WTC11 (cell line): ENCODE measurements at regions not wholly inside any gene's neighbourhood (a gene's known extent, or its start where the extent isn't known, plus 50 kb on each side); places are given as distances from the start of the nearest gene placed in this dataset.

ENCODE experiments used
- ATAC-seq: fragments of 200-7000 bp; cut with Tn5 transposase; 2 replicates; pipeline ENCODE4 v1.10.0; 2021; ENCODE audit warnings: mild to moderate bottlenecking, moderate library complexity
- CTCF ChIA-PET: fragments of 300-600 bp; sonication (Branson Sonifier 250); formaldehyde crosslinking; loops from one replicate; lab custom pipeline; 2021; ENCODE audit warnings: antibody characterized with exemption; lab: Charles Lee
- POLR2A ChIA-PET: fragments of 350-600 bp; sonication (Branson Sonifier 250); formaldehyde crosslinking; loops from one replicate; lab custom pipeline; 2021; ENCODE audit warnings: antibody characterized with exemption; lab: Charles Lee
- DNase-seq: peaks from one replicate; pipeline ENCODE4 v3.0.0; 2021; ENCODE audit warnings: low spot score
- H3K27ac Mint-ChIP-seq: 2 replicates; pipeline ENCODE4 v1.8.0; 2021; ENCODE audit warnings: mixed read lengths
- H3K27me3 Mint-ChIP-seq: 2 replicates; pipeline ENCODE4 v1.8.0; 2021; ENCODE audit warnings: low read depth, mild to moderate bottlenecking, moderate library complexity, mixed read lengths
- H3K36me3 Mint-ChIP-seq: 2 replicates; pipeline ENCODE4 v1.8.0; 2021; ENCODE audit warnings: mixed read lengths
- H3K4me1 Mint-ChIP-seq: 2 replicates; pipeline ENCODE4 v1.8.0; 2022; ENCODE audit warnings: mixed read lengths
- H3K4me3 Mint-ChIP-seq: 2 replicates; pipeline ENCODE4 v1.8.0; 2021; ENCODE audit warnings: mild to moderate bottlenecking, moderate library complexity, mixed read lengths
- H3K9me3 Mint-ChIP-seq: 2 replicates; pipeline ENCODE4 v1.8.0; 2021; ENCODE audit warnings: mixed read lengths
- CREB1 ChIP-seq: sonication (generic); formaldehyde crosslinking; IDR thresholded peaks from 2 replicates; pipeline ENCODE4 v1.8.0; 2023; ENCODE audit warnings: mild to moderate bottlenecking, missing genetic modification reagents
- CREM ChIP-seq: sonication (generic); formaldehyde crosslinking; IDR thresholded peaks from 2 replicates; pipeline ENCODE4 v1.8.1; 2022; ENCODE audit warnings: mild to moderate bottlenecking, missing genetic modification reagents, moderate library complexity
- FOXP1 ChIP-seq: sonication (generic); formaldehyde crosslinking; IDR thresholded peaks from 2 replicates; pipeline ENCODE4 v1.8.0; 2022; ENCODE audit warnings: missing genetic modification reagents, mild to moderate bottlenecking, moderate library complexity, borderline replicate concordance
- GTF2I ChIP-seq: fragments of 250-450 bp; sonication (Bioruptor Pico); conservative IDR thresholded peaks from 2 replicates; pipeline ENCODE4 v1.4.0; 2021; ENCODE audit warnings: mild to moderate bottlenecking
- IRF2 ChIP-seq: sonication (generic); formaldehyde crosslinking; IDR thresholded peaks from 2 replicates; pipeline ENCODE4 v1.8.0; 2022; ENCODE audit warnings: low read depth, missing genetic modification reagents, borderline replicate concordance
- MXD4 ChIP-seq: fragments of 250-450 bp; sonication (Bioruptor Pico); IDR thresholded peaks from 2 replicates; pipeline ENCODE4 v1.8.0; 2021; ENCODE audit warnings: mild to moderate bottlenecking, moderate library complexity, borderline replicate concordance
- OVOL2 ChIP-seq: fragments of 250-450 bp; sonication (Bioruptor Pico); IDR thresholded peaks from 2 replicates; pipeline ENCODE4 v1.9.0; 2021; ENCODE audit warnings: mild to moderate bottlenecking, borderline replicate concordance
- RELA ChIP-seq: sonication (generic); formaldehyde crosslinking; IDR thresholded peaks from 2 replicates; pipeline ENCODE4 v1.8.1; 2022; ENCODE audit warnings: missing genetic modification reagents, mild to moderate bottlenecking, borderline replicate concordance
- SOX15 ChIP-seq: fragments of 250-450 bp; sonication (Bioruptor Pico); IDR thresholded peaks from 2 replicates; pipeline ENCODE4 v1.9.0; 2021; ENCODE audit warnings: mild to moderate bottlenecking
- ZBTB21 ChIP-seq: sonication (generic); formaldehyde crosslinking; IDR thresholded peaks from 2 replicates; pipeline ENCODE4 v1.8.1; 2023; ENCODE audit warnings: mild to moderate bottlenecking, missing genetic modification reagents, borderline replicate concordance
- ZNF121 ChIP-seq: sonication (generic); formaldehyde crosslinking; IDR thresholded peaks from 2 replicates; pipeline ENCODE4 v1.8.0; 2023; ENCODE audit warnings: missing genetic modification reagents
- ZNF263 ChIP-seq: sonication (generic); formaldehyde crosslinking; IDR thresholded peaks from 2 replicates; pipeline ENCODE4 v1.8.1; 2022; ENCODE audit warnings: low read depth, mild to moderate bottlenecking, moderate library complexity, missing genetic modification reagents
- TF ChIP-seq, protein P1 (sequence below): sonication (generic); formaldehyde crosslinking; IDR thresholded peaks from 2 replicates; pipeline ENCODE4 v1.8.0; 2023; ENCODE audit warnings: missing genetic modification reagents, mild to moderate bottlenecking, borderline replicate concordance
- TF ChIP-seq, protein P2 (sequence below): sonication (generic); formaldehyde crosslinking; IDR thresholded peaks from 2 replicates; pipeline ENCODE4 v1.8.1; 2023; ENCODE audit warnings: mild to moderate bottlenecking, missing genetic modification reagents
- TF ChIP-seq, protein P3 (sequence below): fragments of 250-450 bp; sonication (Bioruptor Pico); IDR thresholded peaks from 2 replicates; pipeline ENCODE4 v1.9.0; 2021; ENCODE audit warnings: mild to moderate bottlenecking, borderline replicate concordance
- TF ChIP-seq, protein P4 (sequence below): sonication (generic); formaldehyde crosslinking; IDR thresholded peaks from 2 replicates; pipeline ENCODE4 v1.8.1; 2022; ENCODE audit warnings: low read depth, mild to moderate bottlenecking, moderate library complexity, missing genetic modification reagents, borderline replicate concordance
- TF ChIP-seq, protein P5 (sequence below): fragments of 250-450 bp; sonication (Bioruptor Pico); IDR thresholded peaks from 2 replicates; pipeline ENCODE4 v1.9.0; 2021; ENCODE audit warnings: mild to moderate bottlenecking
- TF ChIP-seq, protein P6 (sequence below): fragments of 250-450 bp; sonication (Bioruptor Pico); IDR thresholded peaks from 2 replicates; pipeline ENCODE4 v2.1.2; 2022; ENCODE audit warnings: mild to moderate bottlenecking, moderate library complexity
- TF ChIP-seq, protein P7 (sequence below): sonication (generic); formaldehyde crosslinking; conservative IDR thresholded peaks from 2 replicates; pipeline ENCODE4 v1.8.1; 2022; ENCODE audit warnings: mild to moderate bottlenecking, missing genetic modification reagents

DNA sequence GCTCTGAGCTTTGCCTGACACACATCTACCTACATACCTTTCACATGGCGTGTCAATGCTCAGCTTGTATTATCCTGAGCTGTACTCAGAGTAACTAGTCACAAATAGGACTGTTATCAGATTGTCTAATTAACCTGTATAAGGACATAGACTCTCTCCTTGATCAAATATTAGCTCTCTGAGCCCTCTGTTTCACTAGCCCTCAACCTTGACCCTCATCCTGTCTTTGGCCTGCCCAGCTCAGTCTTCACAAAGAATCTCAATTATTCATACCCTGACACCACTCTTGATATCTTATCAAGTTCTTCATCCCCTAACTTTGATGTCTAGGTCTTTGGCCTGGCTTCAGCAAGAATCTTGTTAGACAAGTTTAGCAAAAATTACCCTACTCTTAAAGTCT lies 320.7 kb upstream of the PCDH7 start:
- peaks cover 5% of the 10 kb centered on the region for H3K4me1 Mint-ChIP-seq
- ChIA-PET CTCF (no interaction called here), POLR2A (interaction anchor here (0.5 kb wide), 1 partner anchor 438 kb away, joined by 6 read pairs; no protein-coding TSS in a partner anchor)
- no peak overlapping the region for H3K27ac Mint-ChIP-seq
- no peaks in the 10 kb centered on the region for H3K36me3 Mint-ChIP-seq
- ATAC-seq: no peak
- H3K9me3 Mint-ChIP-seq: peaks cover 6% of the 10 kb centered on the region; the same call in 1 of the 2 replicates
- DNase-seq: no peak
- H3K27me3 Mint-ChIP-seq: no peaks in the 10 kb centered on the region
- TF ChIP-seq ZNF263 (CRISPR knock-in tag): no peak
- TF ChIP-seq, protein P1, sequence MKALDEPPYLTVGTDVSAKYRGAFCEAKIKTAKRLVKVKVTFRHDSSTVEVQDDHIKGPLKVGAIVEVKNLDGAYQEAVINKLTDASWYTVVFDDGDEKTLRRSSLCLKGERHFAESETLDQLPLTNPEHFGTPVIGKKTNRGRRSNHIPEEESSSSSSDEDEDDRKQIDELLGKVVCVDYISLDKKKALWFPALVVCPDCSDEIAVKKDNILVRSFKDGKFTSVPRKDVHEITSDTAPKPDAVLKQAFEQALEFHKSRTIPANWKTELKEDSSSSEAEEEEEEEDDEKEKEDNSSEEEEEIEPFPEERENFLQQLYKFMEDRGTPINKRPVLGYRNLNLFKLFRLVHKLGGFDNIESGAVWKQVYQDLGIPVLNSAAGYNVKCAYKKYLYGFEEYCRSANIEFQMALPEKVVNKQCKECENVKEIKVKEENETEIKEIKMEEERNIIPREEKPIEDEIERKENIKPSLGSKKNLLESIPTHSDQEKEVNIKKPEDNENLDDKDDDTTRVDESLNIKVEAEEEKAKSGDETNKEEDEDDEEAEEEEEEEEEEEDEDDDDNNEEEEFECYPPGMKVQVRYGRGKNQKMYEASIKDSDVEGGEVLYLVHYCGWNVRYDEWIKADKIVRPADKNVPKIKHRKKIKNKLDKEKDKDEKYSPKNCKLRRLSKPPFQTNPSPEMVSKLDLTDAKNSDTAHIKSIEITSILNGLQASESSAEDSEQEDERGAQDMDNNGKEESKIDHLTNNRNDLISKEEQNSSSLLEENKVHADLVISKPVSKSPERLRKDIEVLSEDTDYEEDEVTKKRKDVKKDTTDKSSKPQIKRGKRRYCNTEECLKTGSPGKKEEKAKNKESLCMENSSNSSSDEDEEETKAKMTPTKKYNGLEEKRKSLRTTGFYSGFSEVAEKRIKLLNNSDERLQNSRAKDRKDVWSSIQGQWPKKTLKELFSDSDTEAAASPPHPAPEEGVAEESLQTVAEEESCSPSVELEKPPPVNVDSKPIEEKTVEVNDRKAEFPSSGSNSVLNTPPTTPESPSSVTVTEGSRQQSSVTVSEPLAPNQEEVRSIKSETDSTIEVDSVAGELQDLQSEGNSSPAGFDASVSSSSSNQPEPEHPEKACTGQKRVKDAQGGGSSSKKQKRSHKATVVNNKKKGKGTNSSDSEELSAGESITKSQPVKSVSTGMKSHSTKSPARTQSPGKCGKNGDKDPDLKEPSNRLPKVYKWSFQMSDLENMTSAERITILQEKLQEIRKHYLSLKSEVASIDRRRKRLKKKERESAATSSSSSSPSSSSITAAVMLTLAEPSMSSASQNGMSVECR: no peak
- no peak for TF ChIP-seq ZNF121 (CRISPR knock-in tag)
- no peak for TF ChIP-seq SOX15
- TF ChIP-seq ZBTB21 (CRISPR knock-in tag): no peak
- TF ChIP-seq, protein P2, sequence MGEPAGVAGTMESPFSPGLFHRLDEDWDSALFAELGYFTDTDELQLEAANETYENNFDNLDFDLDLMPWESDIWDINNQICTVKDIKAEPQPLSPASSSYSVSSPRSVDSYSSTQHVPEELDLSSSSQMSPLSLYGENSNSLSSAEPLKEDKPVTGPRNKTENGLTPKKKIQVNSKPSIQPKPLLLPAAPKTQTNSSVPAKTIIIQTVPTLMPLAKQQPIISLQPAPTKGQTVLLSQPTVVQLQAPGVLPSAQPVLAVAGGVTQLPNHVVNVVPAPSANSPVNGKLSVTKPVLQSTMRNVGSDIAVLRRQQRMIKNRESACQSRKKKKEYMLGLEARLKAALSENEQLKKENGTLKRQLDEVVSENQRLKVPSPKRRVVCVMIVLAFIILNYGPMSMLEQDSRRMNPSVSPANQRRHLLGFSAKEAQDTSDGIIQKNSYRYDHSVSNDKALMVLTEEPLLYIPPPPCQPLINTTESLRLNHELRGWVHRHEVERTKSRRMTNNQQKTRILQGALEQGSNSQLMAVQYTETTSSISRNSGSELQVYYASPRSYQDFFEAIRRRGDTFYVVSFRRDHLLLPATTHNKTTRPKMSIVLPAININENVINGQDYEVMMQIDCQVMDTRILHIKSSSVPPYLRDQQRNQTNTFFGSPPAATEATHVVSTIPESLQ (CRISPR knock-in tag): no peak
- TF ChIP-seq MXD4: no peak
- TF ChIP-seq, protein P3, sequence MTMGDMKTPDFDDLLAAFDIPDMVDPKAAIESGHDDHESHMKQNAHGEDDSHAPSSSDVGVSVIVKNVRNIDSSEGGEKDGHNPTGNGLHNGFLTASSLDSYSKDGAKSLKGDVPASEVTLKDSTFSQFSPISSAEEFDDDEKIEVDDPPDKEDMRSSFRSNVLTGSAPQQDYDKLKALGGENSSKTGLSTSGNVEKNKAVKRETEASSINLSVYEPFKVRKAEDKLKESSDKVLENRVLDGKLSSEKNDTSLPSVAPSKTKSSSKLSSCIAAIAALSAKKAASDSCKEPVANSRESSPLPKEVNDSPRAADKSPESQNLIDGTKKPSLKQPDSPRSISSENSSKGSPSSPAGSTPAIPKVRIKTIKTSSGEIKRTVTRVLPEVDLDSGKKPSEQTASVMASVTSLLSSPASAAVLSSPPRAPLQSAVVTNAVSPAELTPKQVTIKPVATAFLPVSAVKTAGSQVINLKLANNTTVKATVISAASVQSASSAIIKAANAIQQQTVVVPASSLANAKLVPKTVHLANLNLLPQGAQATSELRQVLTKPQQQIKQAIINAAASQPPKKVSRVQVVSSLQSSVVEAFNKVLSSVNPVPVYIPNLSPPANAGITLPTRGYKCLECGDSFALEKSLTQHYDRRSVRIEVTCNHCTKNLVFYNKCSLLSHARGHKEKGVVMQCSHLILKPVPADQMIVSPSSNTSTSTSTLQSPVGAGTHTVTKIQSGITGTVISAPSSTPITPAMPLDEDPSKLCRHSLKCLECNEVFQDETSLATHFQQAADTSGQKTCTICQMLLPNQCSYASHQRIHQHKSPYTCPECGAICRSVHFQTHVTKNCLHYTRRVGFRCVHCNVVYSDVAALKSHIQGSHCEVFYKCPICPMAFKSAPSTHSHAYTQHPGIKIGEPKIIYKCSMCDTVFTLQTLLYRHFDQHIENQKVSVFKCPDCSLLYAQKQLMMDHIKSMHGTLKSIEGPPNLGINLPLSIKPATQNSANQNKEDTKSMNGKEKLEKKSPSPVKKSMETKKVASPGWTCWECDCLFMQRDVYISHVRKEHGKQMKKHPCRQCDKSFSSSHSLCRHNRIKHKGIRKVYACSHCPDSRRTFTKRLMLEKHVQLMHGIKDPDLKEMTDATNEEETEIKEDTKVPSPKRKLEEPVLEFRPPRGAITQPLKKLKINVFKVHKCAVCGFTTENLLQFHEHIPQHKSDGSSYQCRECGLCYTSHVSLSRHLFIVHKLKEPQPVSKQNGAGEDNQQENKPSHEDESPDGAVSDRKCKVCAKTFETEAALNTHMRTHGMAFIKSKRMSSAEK (CRISPR knock-in tag): no peak
- TF ChIP-seq OVOL2 (CRISPR knock-in tag): no peak
- TF ChIP-seq, protein P4, sequence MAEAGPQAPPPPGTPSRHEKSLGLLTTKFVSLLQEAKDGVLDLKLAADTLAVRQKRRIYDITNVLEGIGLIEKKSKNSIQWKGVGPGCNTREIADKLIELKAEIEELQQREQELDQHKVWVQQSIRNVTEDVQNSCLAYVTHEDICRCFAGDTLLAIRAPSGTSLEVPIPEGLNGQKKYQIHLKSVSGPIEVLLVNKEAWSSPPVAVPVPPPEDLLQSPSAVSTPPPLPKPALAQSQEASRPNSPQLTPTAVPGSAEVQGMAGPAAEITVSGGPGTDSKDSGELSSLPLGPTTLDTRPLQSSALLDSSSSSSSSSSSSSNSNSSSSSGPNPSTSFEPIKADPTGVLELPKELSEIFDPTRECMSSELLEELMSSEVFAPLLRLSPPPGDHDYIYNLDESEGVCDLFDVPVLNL (CRISPR knock-in tag): no peak
- H3K4me3 Mint-ChIP-seq: no peak overlapping the region

DNA sequence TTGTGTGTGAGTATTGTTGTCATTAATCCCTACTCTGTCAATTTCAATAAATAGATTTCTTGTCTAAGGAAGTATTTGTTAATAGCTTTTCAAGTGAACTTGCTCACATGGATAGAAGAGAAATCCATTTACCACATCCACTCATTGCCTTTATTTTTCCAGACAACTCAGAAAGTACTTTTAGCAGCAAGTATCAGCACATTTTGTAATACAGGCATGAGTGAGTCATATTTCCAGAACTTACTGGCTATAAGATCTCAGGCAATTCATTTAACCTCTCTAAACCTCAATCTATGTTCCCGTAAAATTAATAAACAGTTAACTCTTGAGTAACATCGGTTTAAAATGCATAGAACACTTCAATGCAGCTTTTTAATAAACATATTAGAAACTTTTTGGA lies 317.9 kb upstream of the PCDH7 start:
- H3K4me3 Mint-ChIP-seq: no peak overlapping the region
- ChIA-PET POLR2A (no interaction called here), CTCF (no interaction called here)
- no peaks in the 10 kb centered on the region for H3K4me1 Mint-ChIP-seq
- peaks cover 1% of the 10 kb centered on the region for H3K9me3 Mint-ChIP-seq
- no peaks in the 10 kb centered on the region for H3K27me3 Mint-ChIP-seq
- H3K27ac Mint-ChIP-seq: no peak overlapping the region
- ATAC-seq (no peak), DNase-seq (no peak)
- 0 out of 2 replicates have a peak, but pooled peaks cover 1% of the 10 kb centered on the region for H3K36me3 Mint-ChIP-seq
- no peak for TF ChIP-seq RELA
- TF ChIP-seq, protein P5, sequence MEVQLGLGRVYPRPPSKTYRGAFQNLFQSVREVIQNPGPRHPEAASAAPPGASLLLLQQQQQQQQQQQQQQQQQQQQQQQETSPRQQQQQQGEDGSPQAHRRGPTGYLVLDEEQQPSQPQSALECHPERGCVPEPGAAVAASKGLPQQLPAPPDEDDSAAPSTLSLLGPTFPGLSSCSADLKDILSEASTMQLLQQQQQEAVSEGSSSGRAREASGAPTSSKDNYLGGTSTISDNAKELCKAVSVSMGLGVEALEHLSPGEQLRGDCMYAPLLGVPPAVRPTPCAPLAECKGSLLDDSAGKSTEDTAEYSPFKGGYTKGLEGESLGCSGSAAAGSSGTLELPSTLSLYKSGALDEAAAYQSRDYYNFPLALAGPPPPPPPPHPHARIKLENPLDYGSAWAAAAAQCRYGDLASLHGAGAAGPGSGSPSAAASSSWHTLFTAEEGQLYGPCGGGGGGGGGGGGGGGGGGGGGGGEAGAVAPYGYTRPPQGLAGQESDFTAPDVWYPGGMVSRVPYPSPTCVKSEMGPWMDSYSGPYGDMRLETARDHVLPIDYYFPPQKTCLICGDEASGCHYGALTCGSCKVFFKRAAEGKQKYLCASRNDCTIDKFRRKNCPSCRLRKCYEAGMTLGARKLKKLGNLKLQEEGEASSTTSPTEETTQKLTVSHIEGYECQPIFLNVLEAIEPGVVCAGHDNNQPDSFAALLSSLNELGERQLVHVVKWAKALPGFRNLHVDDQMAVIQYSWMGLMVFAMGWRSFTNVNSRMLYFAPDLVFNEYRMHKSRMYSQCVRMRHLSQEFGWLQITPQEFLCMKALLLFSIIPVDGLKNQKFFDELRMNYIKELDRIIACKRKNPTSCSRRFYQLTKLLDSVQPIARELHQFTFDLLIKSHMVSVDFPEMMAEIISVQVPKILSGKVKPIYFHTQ (CRISPR knock-in tag): no peak
- no peak for TF ChIP-seq MXD4
- TF ChIP-seq IRF2 (CRISPR knock-in tag): no peak
- TF ChIP-seq FOXP1 (CRISPR knock-in tag): no peak
- TF ChIP-seq, protein P6, sequence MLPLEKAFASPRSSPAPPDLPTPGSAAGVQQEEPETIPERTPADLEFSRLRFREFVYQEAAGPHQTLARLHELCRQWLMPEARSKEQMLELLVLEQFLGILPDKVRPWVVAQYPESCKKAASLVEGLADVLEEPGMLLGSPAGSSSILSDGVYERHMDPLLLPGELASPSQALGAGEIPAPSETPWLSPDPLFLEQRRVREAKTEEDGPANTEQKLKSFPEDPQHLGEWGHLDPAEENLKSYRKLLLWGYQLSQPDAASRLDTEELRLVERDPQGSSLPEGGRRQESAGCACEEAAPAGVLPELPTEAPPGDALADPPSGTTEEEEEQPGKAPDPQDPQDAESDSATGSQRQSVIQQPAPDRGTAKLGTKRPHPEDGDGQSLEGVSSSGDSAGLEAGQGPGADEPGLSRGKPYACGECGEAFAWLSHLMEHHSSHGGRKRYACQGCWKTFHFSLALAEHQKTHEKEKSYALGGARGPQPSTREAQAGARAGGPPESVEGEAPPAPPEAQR: no peak
- TF ChIP-seq, protein P7, sequence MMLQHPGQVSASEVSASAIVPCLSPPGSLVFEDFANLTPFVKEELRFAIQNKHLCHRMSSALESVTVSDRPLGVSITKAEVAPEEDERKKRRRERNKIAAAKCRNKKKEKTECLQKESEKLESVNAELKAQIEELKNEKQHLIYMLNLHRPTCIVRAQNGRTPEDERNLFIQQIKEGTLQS (CRISPR knock-in tag): no peak
- TF ChIP-seq CREB1 (CRISPR knock-in tag): no peak
- TF ChIP-seq GTF2I (CRISPR knock-in tag): no peak
- TF ChIP-seq SOX15: no peak
- TF ChIP-seq CREM (CRISPR knock-in tag): no peak
